H9 (cell line): ENCODE measurements at regions not wholly inside any gene's neighbourhood (a gene's known extent, or its start where the extent isn't known, plus 50 kb on each side); places are given as distances from the start of the nearest gene placed in this dataset.

ENCODE experiments used
- DNase-seq: peaks from one replicate; pipeline ENCODE4 v3.0.0-alpha.2; 2017
- H2AFZ ChIP-seq: one replicate; pipeline ENCODE4 v1.6.1; 2013; ENCODE audit warnings: mild to moderate bottlenecking, low read length, control low read depth, moderate library complexity
- H2AK5ac ChIP-seq: 2 replicates; pipeline ENCODE4 v1.6.1; 2013; ENCODE audit warnings: low read length, control low read depth, mixed read lengths; ENCODE audit not compliant: insufficient read length
- H2BK120ac ChIP-seq: one replicate; pipeline ENCODE4 v1.6.1; 2013; ENCODE audit warnings: low read depth, mild to moderate bottlenecking, low read length, control low read depth, inconsistent platforms; ENCODE audit not compliant: poor library complexity, severe bottlenecking
- H2BK12ac ChIP-seq: 2 replicates; pipeline ENCODE4 v1.6.1; 2013; ENCODE audit warnings: low read length, control low read depth, mixed read lengths, low read depth; ENCODE audit not compliant: insufficient read length
- H2BK15ac ChIP-seq: 2 replicates; pipeline ENCODE4 v1.6.1; 2013; ENCODE audit warnings: low read depth, low read length, control low read depth
- H2BK20ac ChIP-seq: one replicate; pipeline ENCODE4 v1.6.1; 2013; ENCODE audit warnings: low read depth, mild to moderate bottlenecking, low read length, control low read depth, inconsistent platforms; ENCODE audit not compliant: poor library complexity, severe bottlenecking
- H2BK5ac ChIP-seq: 2 replicates; pipeline ENCODE4 v1.6.1; 2013; ENCODE audit warnings: low read length, control low read depth, mixed read lengths; ENCODE audit not compliant: insufficient read length
- H3K14ac ChIP-seq: 2 replicates; pipeline ENCODE4 v1.6.1; 2013; ENCODE audit warnings: low read length, control low read depth; ENCODE audit not compliant: insufficient read depth
- H3K18ac ChIP-seq: 2 replicates; pipeline ENCODE4 v1.6.1; 2013; ENCODE audit warnings: low read depth, mild to moderate bottlenecking, mixed read lengths, low read length, control low read depth; ENCODE audit not compliant: insufficient read length
- H3K23ac ChIP-seq: 2 replicates; pipeline ENCODE4 v1.6.1; 2013; ENCODE audit warnings: low read length, control low read depth, mixed read lengths, low read depth; ENCODE audit not compliant: insufficient read length
- H3K23me2 ChIP-seq: 2 replicates; pipeline ENCODE4 v1.6.1; 2013; ENCODE audit warnings: low read depth, mild to moderate bottlenecking, mixed read lengths, low read length, control low read depth; ENCODE audit not compliant: insufficient read length, poor library complexity, severe bottlenecking
- H3K27ac ChIP-seq: 2 replicates; pipeline ENCODE4 v1.5.1; 2013; ENCODE audit warnings: low read length, control low read depth, mixed read lengths, low read depth; ENCODE audit not compliant: insufficient read length
- H3K27me3 ChIP-seq: 2 replicates; pipeline ENCODE4 v1.6.1; 2013; ENCODE audit warnings: low read length, control low read depth, inconsistent platforms; ENCODE audit not compliant: insufficient read depth
- H3K4ac ChIP-seq: 2 replicates; pipeline ENCODE4 v1.6.1; 2013; ENCODE audit warnings: low read depth, mild to moderate bottlenecking, control low read depth, inconsistent platforms, low read length, moderate library complexity
- H3K4me1 ChIP-seq: 2 replicates; pipeline ENCODE4 v1.6.1; 2013; ENCODE audit warnings: low read length, control low read depth, inconsistent platforms; ENCODE audit not compliant: insufficient read depth
- H3K4me2 ChIP-seq: 2 replicates; pipeline ENCODE4 v1.6.1; 2013; ENCODE audit warnings: low read length, control low read depth, mixed read lengths; ENCODE audit not compliant: insufficient read length, insufficient read depth
- H3K56ac ChIP-seq: 2 replicates; pipeline ENCODE4 v1.6.1; 2013; ENCODE audit warnings: low read depth, mild to moderate bottlenecking, mixed read lengths, low read length, control low read depth; ENCODE audit not compliant: insufficient read length
- H3K79me1 ChIP-seq: 2 replicates; pipeline ENCODE4 v1.6.1; 2013; ENCODE audit warnings: low read depth, mild to moderate bottlenecking, moderate library complexity, low read length, control low read depth, inconsistent platforms; ENCODE audit not compliant: insufficient read depth, poor library complexity, severe bottlenecking
- H3K79me2 ChIP-seq: 2 replicates; pipeline ENCODE4 v1.6.1; 2013; ENCODE audit warnings: low read length, control low read depth, inconsistent platforms; ENCODE audit not compliant: insufficient read depth
- H3K9ac ChIP-seq: 2 replicates; pipeline ENCODE4 v1.6.1; 2013; ENCODE audit warnings: low read length, control low read depth, mixed read lengths; ENCODE audit not compliant: insufficient read length; ENCODE audit errors: extremely low read depth
- H3K9me3 ChIP-seq: one replicate; pipeline ENCODE4 v1.6.1; 2013; ENCODE audit warnings: low read depth, low read length, inconsistent platforms; ENCODE audit not compliant: control insufficient read depth
- H3T11ph ChIP-seq: one replicate; pipeline ENCODE4 v1.6.1; 2013; ENCODE audit warnings: mild to moderate bottlenecking, low read length, control low read depth, inconsistent platforms
- H4K20me1 ChIP-seq: one replicate; pipeline ENCODE4 v1.6.1; 2013; ENCODE audit not compliant: control insufficient read depth, insufficient read length, insufficient read depth
- H4K5ac ChIP-seq: 2 replicates; pipeline ENCODE4 v1.6.1; 2013; ENCODE audit warnings: low read depth, mild to moderate bottlenecking, mixed read lengths, low read length, control low read depth; ENCODE audit not compliant: insufficient read length
- H4K8ac ChIP-seq: replicated peaks from 2 replicates; pipeline ENCODE4 v1.6.1; 2013; ENCODE audit warnings: low read length, control low read depth, mixed read lengths, low read depth; ENCODE audit not compliant: insufficient read length
- H4K91ac ChIP-seq: 2 replicates; pipeline ENCODE4 v1.6.1; 2013; ENCODE audit warnings: low read depth, mild to moderate bottlenecking, moderate library complexity, mixed read lengths, low read length, control low read depth; ENCODE audit not compliant: insufficient read length
- H3K27ac Mint-ChIP-seq, 3 experiments: 2 replicates in 2 of 3; 3 replicates in 1 of 3; pipeline ENCODE4 v1.8.0; 2020 to 2021; ENCODE audit warnings: mixed read lengths in 3 of 3, mild to moderate bottlenecking in 1 of 3, moderate library complexity in 1 of 3
- H3K27me3 Mint-ChIP-seq: 2 replicates; pipeline ENCODE4 v1.8.0; 2021; ENCODE audit warnings: low read depth, mild to moderate bottlenecking, moderate library complexity, mixed read lengths
- H3K36me3 Mint-ChIP-seq, 3 experiments: 2 replicates in 2 of 3; 3 replicates in 1 of 3; pipeline ENCODE4 v1.8.0; 2020 to 2021; ENCODE audit warnings: low read depth in 3 of 3, mixed read lengths in 3 of 3; ENCODE audit not compliant: insufficient read depth in 1 of 3
- H3K4me1 Mint-ChIP-seq, 2 experiments: 2 replicates each; pipeline ENCODE4 v1.8.0; 2020; ENCODE audit warnings: mixed read lengths in 2 of 2
- H3K4me3 Mint-ChIP-seq, 2 experiments: 2 replicates in 1 of 2; 3 replicates in 1 of 2; pipeline ENCODE4 v1.8.0; 2020 to 2021; ENCODE audit warnings: mild to moderate bottlenecking in 2 of 2, mixed read lengths in 2 of 2, moderate library complexity in 1 of 2
- H3K9me3 Mint-ChIP-seq, 2 experiments: 2 replicates in 1 of 2; 3 replicates in 1 of 2; pipeline ENCODE4 v1.8.0; 2020; ENCODE audit warnings: mild to moderate bottlenecking in 2 of 2, mixed read lengths in 2 of 2, moderate library complexity in 1 of 2
- WGBS: extraction: QIAGEN DNeasy Blood & Tissue Kit; methylation state at CpG from one replicate; pipeline ENCODE4 v1.1.7; 2013; ENCODE audit warnings: missing lambda C conversion rate, low lambda C conversion rate, mixed read lengths; ENCODE audit not compliant: insufficient read length; ENCODE audit errors: extremely low coverage; 5-methylcytosine and 5-hydroxymethylcytosine counted together
- TF ChIP-seq, protein P1 (sequence below): fragments of 200-600 bp; sonication (generic); conservative IDR thresholded peaks from 3 replicates; pipeline ENCODE4 v1.8.0; 2021; ENCODE audit warnings: antibody characterized with exemption, mild to moderate bottlenecking

DNA sequence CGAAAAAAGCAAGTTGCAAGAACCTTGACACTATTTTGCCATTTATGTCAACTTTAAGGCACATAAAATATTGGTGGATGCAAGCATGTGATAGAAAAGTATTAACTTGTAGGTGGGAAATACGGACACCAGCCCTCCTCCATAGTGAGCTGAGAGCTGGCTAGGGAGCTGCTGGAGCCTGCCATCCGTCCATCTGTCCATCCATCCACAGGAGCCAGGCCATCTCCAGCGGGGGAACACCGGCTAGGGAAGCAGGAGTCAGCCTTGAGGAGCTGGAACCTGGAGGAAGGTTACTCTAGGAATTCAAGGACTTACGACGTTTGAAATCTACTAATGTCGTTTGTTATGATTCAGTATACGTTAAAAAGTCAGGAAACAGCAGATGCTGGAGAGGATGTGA, 120.7 kb upstream of the C14orf180 start:
- no peak overlapping the region for H2AFZ ChIP-seq
- H3K4ac ChIP-seq: no peak overlapping the region
- H3K27me3 Mint-ChIP-seq: peaks cover 80% of the 10 kb centered on the region
- H3K9ac ChIP-seq: no peak overlapping the region
- H4K91ac ChIP-seq: no peak overlapping the region
- no peak overlapping the region for H2BK15ac ChIP-seq
- no peak overlapping the region for H2AK5ac ChIP-seq
- H3K4me3 Mint-ChIP-seq: no peak overlapping the region
- H3K4me1 Mint-ChIP-seq: peaks cover 16% of the 10 kb centered on the region in 2 experiments
- H3K9me3 Mint-ChIP-seq: no peaks in the 10 kb centered on the region; a peak in 1 of 5 replicates
- no peak overlapping the region for H2BK12ac ChIP-seq
- no peak overlapping the region for H3K14ac ChIP-seq
- no peaks in the 10 kb centered on the region for H3K79me1 ChIP-seq
- peaks cover 9% of the 10 kb centered on the region for H3K23me2 ChIP-seq
- no peak for DNase-seq
- H4K20me1 ChIP-seq: no peaks in the 10 kb centered on the region
- H3K4me2 ChIP-seq: no peak overlapping the region
- no peaks in the 10 kb centered on the region for H3K36me3 Mint-ChIP-seq
- no peak overlapping the region for H3T11ph ChIP-seq
- WGBS: no CpG with 5 or more reads among the region's 9 CpGs
- H3K56ac ChIP-seq: no peak overlapping the region
- H2BK5ac ChIP-seq: no peak overlapping the region
- H3K27me3 ChIP-seq: peaks cover 12% of the 10 kb centered on the region; the same call in 1 of the 2 replicates
- TF ChIP-seq, protein P1, sequence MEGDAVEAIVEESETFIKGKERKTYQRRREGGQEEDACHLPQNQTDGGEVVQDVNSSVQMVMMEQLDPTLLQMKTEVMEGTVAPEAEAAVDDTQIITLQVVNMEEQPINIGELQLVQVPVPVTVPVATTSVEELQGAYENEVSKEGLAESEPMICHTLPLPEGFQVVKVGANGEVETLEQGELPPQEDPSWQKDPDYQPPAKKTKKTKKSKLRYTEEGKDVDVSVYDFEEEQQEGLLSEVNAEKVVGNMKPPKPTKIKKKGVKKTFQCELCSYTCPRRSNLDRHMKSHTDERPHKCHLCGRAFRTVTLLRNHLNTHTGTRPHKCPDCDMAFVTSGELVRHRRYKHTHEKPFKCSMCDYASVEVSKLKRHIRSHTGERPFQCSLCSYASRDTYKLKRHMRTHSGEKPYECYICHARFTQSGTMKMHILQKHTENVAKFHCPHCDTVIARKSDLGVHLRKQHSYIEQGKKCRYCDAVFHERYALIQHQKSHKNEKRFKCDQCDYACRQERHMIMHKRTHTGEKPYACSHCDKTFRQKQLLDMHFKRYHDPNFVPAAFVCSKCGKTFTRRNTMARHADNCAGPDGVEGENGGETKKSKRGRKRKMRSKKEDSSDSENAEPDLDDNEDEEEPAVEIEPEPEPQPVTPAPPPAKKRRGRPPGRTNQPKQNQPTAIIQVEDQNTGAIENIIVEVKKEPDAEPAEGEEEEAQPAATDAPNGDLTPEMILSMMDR: no peak
- no peak overlapping the region for H4K8ac ChIP-seq
- H3K79me2 ChIP-seq: no peaks in the 10 kb centered on the region
- H3K18ac ChIP-seq: no peak overlapping the region
- no peak overlapping the region for H2BK20ac ChIP-seq
- H3K4me1 ChIP-seq: no peaks in the 10 kb centered on the region; the same call in 1 of the 2 replicates
- no peak overlapping the region for H3K27ac ChIP-seq
- no peak overlapping the region for H4K5ac ChIP-seq
- no peak overlapping the region for H2BK120ac ChIP-seq
- H3K23ac ChIP-seq: no peak overlapping the region
- no peaks in the 10 kb centered on the region for H3K9me3 ChIP-seq
- H3K27ac Mint-ChIP-seq: no peak overlapping the region
